GM13976 (cell line): ENCODE measurements at regions not wholly inside any gene's neighbourhood (a gene's known extent, or its start where the extent isn't known, plus 50 kb on each side); places are given as distances from the start of the nearest gene placed in this dataset.

Source experiments
- DNase-seq: peaks from one replicate; pipeline ENCODE4 v3.0.0; 2012; ENCODE audit warnings: low spot score
- in situ Hi-C: fragments of 300-500 bp; cut with MboI; formaldehyde crosslinking; loops from one replicate; pipeline ENCODE4 v1.12.0; 2022; ENCODE audit warnings: low sequenced_read_pairs, mixed read lengths, inconsistent platforms; ENCODE audit not compliant: unreplicated experiment
- TF ChIP-seq, protein P1 (sequence below): IDR thresholded peaks from 2 replicates; pipeline ENCODE4 v1.5.1; 2012; ENCODE audit warnings: borderline replicate concordance, mild to moderate bottlenecking; ENCODE audit not compliant: insufficient read depth; ENCODE audit errors: extremely low read depth, missing control alignments, control extremely low read depth

DNA sequence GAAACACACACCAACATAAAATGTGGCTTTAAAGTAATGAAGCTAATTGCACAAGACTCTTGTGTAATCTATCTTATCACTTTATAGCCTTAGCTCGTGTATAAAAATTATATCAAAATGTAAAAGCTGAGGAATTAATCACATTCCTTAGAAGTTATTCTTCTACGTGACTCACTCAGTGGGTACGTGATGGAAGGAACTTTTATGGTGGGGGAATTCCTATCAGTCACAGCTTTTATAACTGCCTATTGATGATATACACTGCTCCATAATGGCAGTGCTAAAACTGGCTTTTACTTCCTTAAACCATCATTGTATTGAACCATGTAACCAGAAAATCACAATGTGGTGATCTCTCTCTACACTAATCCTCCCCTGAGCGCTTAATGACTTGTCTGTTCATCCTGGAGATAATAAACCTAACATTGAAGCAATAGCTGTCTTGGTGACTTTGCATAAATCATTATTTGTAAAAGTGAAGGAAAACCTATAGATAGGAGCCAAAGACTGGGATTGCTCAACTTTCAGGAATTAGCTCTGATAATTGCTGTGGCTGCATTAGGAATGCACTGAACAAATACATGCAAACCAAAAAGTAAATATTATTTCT is 276.7 kb downstream of the GBA3 start:
- TF ChIP-seq, protein P1, sequence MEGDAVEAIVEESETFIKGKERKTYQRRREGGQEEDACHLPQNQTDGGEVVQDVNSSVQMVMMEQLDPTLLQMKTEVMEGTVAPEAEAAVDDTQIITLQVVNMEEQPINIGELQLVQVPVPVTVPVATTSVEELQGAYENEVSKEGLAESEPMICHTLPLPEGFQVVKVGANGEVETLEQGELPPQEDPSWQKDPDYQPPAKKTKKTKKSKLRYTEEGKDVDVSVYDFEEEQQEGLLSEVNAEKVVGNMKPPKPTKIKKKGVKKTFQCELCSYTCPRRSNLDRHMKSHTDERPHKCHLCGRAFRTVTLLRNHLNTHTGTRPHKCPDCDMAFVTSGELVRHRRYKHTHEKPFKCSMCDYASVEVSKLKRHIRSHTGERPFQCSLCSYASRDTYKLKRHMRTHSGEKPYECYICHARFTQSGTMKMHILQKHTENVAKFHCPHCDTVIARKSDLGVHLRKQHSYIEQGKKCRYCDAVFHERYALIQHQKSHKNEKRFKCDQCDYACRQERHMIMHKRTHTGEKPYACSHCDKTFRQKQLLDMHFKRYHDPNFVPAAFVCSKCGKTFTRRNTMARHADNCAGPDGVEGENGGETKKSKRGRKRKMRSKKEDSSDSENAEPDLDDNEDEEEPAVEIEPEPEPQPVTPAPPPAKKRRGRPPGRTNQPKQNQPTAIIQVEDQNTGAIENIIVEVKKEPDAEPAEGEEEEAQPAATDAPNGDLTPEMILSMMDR = no peak
- in situ Hi-C loops = no loop called here
- DNase-seq = no peak

DNA sequence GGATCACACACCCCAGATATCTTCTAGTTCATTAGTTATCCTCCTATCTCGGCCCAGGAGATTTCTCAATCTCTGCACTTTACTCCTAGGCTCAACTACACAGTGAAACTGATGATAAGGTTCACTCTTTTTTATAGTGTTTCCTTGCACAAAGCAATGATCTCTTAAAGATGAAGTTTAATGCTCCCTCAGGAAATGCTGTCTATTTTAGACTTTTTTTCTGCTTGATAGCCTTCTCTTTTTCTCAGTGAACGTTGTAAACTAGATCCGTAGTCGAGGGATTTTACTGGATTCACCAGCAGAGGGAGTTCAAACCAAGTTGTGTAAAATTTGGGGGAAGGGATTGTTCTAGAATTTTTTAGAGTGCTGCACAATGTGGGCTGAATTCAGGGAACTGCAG is 269.6 kb downstream of the GBA3 start:
- TF ChIP-seq, protein P1 = no peak
- DNase-seq = no peak
- in situ Hi-C loops = no loop called here

DNA sequence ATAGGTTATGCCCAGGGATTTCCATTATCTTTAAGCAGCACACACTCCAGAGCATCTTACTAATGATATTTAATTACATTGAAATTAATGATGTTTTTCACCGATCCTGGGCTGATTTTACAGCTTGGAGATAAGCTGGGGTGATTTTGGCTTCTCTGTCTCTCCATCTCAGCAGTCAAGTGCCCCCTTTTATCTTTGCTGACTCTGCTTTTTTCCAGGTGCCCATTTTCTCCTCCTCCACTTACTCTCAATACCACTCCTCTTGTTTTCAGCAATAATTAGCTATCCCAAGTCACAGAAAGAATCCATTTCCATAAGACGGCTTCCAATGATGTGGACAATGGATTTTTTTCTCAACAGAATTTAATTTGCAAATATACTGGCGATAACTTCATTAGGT is 266.7 kb downstream of the GBA3 start:
- in situ Hi-C loops = no loop called here
- TF ChIP-seq, protein P1 = no peak
- no peak for DNase-seq

DNA sequence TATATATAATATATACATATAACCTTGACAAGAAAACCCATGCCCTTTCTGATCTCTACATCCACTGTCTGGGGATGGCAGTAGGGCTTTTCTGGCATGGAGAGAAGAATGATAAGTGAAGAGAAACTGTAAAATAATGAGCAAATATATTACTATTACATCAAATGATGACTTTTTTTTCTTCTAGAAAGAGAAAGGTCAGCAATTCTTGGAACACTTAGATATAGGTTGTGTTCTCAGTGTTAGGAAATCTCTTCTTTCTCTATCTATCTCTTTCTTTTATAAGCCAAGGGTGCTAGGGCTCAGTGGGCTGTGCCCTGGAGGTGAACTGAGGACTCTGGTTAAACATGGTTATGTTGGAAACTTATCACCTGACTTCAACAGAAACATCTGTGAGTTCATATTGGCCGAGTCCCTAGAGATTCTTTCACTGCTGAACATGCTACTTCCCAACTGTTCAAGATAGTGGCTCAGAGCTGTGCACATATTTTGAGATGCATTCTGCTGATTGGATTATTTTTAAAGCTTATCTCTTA is 265.1 kb downstream of the GBA3 start:
- DNase-seq = no peak
- TF ChIP-seq, protein P1 = no peak
- in situ Hi-C loops = no loop called here

DNA sequence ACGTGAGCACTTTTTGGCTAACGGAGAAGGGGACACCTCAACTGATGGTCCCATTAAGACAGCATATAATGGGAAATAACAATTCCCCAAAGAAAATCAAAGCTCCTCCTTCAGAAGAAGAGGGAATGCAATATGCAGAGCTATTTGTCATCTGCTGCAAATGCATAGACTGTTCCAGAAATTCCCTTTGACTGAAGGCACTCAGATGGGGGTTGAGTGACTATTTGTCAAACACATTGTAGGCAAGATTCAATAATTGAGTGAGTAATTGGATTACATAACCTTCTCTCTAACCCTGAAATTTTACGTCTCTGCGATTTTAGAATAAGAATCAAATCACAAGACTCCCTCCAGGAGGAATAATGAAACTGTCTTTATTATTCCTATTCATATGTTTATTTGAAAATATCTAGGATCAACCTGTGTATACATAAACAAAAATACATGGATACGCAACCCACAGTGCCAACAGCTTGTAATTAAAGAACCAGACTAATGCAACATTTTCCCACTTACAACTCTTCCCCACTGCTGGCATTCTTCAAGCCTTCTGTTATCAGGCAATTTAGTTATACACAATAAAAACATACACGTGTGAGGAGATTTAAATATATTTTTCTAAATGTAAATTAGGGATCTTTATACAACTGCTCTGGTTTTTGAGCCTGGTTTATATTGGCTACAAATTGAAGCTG is 256.6 kb downstream of the GBA3 start:
- TF ChIP-seq, protein P1 = no peak
- in situ Hi-C loops = no loop called here
- DNase-seq = no peak

DNA sequence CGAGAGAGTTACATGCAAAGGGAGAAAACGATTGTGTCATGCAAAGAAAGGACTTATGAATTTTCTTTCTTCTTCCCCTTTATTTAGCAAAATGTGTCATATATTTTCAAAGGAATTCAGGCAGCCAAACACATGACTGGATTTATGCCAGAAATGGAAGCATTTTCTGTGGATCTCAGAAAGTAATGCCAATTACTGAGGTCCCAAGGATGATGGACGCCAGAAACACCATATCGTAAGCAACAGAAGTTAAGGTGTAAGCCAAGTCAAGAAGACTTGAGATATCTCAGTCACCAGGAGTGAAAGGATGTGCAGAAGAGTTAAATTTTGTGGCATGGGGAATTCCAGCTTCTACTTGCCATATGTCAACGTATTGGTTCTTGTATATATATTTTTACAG is 255.1 kb downstream of the GBA3 start:
- TF ChIP-seq, protein P1 = no peak
- no peak for DNase-seq
- in situ Hi-C loops = no loop called here
